Heart right ventricle (tissue), 16 donors: ENCODE measurements at regions not wholly inside any gene's neighbourhood (a gene's known extent, or its start where the extent isn't known, plus 50 kb on each side); places are given as distances from the start of the nearest gene placed in this dataset.

Experiments used
- ATAC-seq, 8 donors: fragments of 200-7000 bp; cut with Tn5 transposase; one replicate each; pipeline ENCODE4 v1.9.1; 2020; ENCODE audit warnings: mild to moderate bottlenecking in 8 of 8, moderate library complexity in 8 of 8, moderate number of reproducible peaks in 1 of 8
- DNase-seq, 2 donors: peaks; one replicate each; pipeline ENCODE4 v3.0.0-alpha.2; 2020
- H3K27ac ChIP-seq, 10 donors: fragments of 200-600 bp; sonication (generic) in 2 of 10; one replicate each; pipeline versions ENCODE4 v1.5.0 to v1.8.0; 2020 to 2022; ENCODE audit warnings: mild to moderate bottlenecking in 3 of 10
- H3K27me3 ChIP-seq, 7 donors: fragments of 200-600 bp; one replicate each; pipeline ENCODE4 v1.8.0; 2021 to 2022; ENCODE audit warnings: mild to moderate bottlenecking in 2 of 7
- H3K36me3 ChIP-seq, 9 donors: fragments of 200-600 bp; sonication (generic) in 1 of 9; one replicate each; pipeline versions ENCODE4 v1.5.0 to v1.8.0; 2020 to 2022; ENCODE audit warnings: mild to moderate bottlenecking in 2 of 9
- H3K4me1 ChIP-seq, 9 donors: fragments of 200-600 bp; sonication (generic) in 1 of 9; one replicate each; pipeline versions ENCODE4 v1.5.0 to v1.8.0; 2020 to 2022; ENCODE audit warnings: mild to moderate bottlenecking in 4 of 9
- H3K4me3 ChIP-seq, 10 donors: fragments of 200-600 bp; sonication (generic) in 2 of 10; one replicate each; pipeline versions ENCODE4 v1.5.0 to v1.8.0; 2020 to 2022; ENCODE audit warnings: mild to moderate bottlenecking in 7 of 10, moderate library complexity in 2 of 10
- H3K9me3 ChIP-seq, 11 donors: fragments of 200-600 bp in 10 of 11; sonication (generic) in 2 of 11; one replicate each; pipeline versions ENCODE4 v1.5.0 to v1.8.0; 2013 to 2022; ENCODE audit warnings: mild to moderate bottlenecking in 2 of 11, control low read depth in 1 of 11, moderate library complexity in 1 of 11
- CTCF ChIP-seq, 9 donors: fragments of 200-600 bp; sonication (generic) in 2 of 9; IDR thresholded peaks; one replicate each; pipeline versions ENCODE4 v1.5.0 to v1.8.0; 2021 to 2022; ENCODE audit warnings: antibody characterized with exemption in 9 of 9, mild to moderate bottlenecking in 5 of 9, moderate library complexity in 1 of 9
- WGBS, 2 donors: extraction: QIAGEN DNeasy Blood & Tissue Kit; methylation state at CpG; one replicate each; pipeline ENCODE4 v1.1.7; 2013; ENCODE audit warnings: inconsistent platforms in 1 of 2; 5-methylcytosine and 5-hydroxymethylcytosine counted together
- intact Hi-C, 10 donors: fragments of 100-400 bp; cut with DNase I; formaldehyde crosslinking; loops; one replicate each; pipeline versions ENCODE4 v1.11.1 to v1.14.2; 2022
- donor health status: Arrhythmogenic right ventricular cardiomyopathy.
- donor health status: ischemic (EF 13 %, LVEDD 7.1; RV severe dilation, severe dysfunction).
- donor health status: healthy with polysubstance abuse.
- donor health status: DM: no; HTN: yes; CAD: no.
- donor health status: DM: no; HTN: no; CAD: no.
- donor health status: ischemic (EF 25% LVEDD 6.9; RV normal size, moderate dysfunction).
- donor health status: ischemic (EF 25% LVEDD 5.7; RV mildly dilated, moderate dysfunction).
- donor health status: healthy.
- donor health status: DM: yes; HTN: yes; CAD: no.
- donor health status: Ischemic cardiomyopathy.
- donor health status: ischemic (EF 35%, LVEDD 5.7; RV mildly dilated, moderate dysfunction).
- donor health status: nonischemic (EF 11% LVEDD 7.7; RV severe dilation, severe dysfunction).
- donor health status: DM: yes; HTN: yes; CAD: no.
- donor health status: PGD.
- donor health status: ischemic (EF 29% LVEDD 5.4; RV normal size, mild dysfunction).
- donor health status: nonischemic (EF 23%, LVEDD 6.1; RV moderate dilation, normal function).

GRCh38 chr13:73179650-73180274 is 121.0 kb downstream of the KLF5 start:
- no peak for DNase-seq
- WGBS, 2 donors = 91 to 92% methylated on average over 6 of the region's 6 CpGs

GRCh38 chr13:73177916-73178565 is 119.2 kb downstream of the KLF5 start:
- Histone ChIP-seq H3K9me3 (no peaks in the 10 kb centered on the region), H3K27me3 (no peaks in the 10 kb centered on the region), H3K27ac (no peak overlapping the region), H3K36me3 (no peaks in the 10 kb centered on the region), H3K4me1 (no peaks in the 10 kb centered on the region), H3K4me3 (no peak overlapping the region)
- DNase-seq (no peak), ATAC-seq (no peak)
- 81 to 82% methylated on average over 3 of the region's 3 CpGs for WGBS, 2 donors
- intact Hi-C loops = no loop called here
- no peak for TF ChIP-seq CTCF (IDR thresholded peaks at IDR 0.05)

More at GRCh38 chr13:73179650-73180274, 121.0 kb downstream of the KLF5 start:
- Histone ChIP-seq H3K4me3 (no peak overlapping the region), H3K27me3 (no peaks in the 10 kb centered on the region), H3K4me1 (no peaks in the 10 kb centered on the region), H3K9me3 (no peaks in the 10 kb centered on the region), H3K36me3 (no peaks in the 10 kb centered on the region), H3K27ac (no peak overlapping the region)
- intact Hi-C loops = no loop called here
- ATAC-seq = no peak
- TF ChIP-seq CTCF (IDR thresholded peaks at IDR 0.05) = no peak

GRCh38 chr13:73177017-73177416 is 118.2 kb downstream of the KLF5 start:
- no peak for DNase-seq
- no peaks in the 10 kb centered on the region for H3K27me3 ChIP-seq
- intact Hi-C loops = no loop called here
- no peak overlapping the region for H3K27ac ChIP-seq
- no peak for ATAC-seq
- H3K4me1 ChIP-seq = peaks cover 0 to 4% (median 0%) of the 10 kb centered on the region in 9 donors
- no peaks in the 10 kb centered on the region for H3K36me3 ChIP-seq
- no peak for TF ChIP-seq CTCF (IDR thresholded peaks at IDR 0.05)
- WGBS, 2 donors = 72 to 82% methylated on average over 1 of the region's 1 CpG
- H3K9me3 ChIP-seq = no peaks in the 10 kb centered on the region
- H3K4me3 ChIP-seq = no peak overlapping the region

GRCh38 chr13:73174521-73175010 is 115.8 kb downstream of the KLF5 start:
- no peaks in the 10 kb centered on the region for H3K27me3 ChIP-seq
- intact Hi-C loops = no loop called here
- H3K9me3 ChIP-seq = no peaks in the 10 kb centered on the region
- H3K36me3 ChIP-seq = no peaks in the 10 kb centered on the region
- no peak for ATAC-seq
- peaks cover 0 to 4% (median 0%) of the 10 kb centered on the region in 9 donors for H3K4me1 ChIP-seq
- no peak for TF ChIP-seq CTCF (IDR thresholded peaks at IDR 0.05)
- DNase-seq = no peak
- H3K27ac ChIP-seq = no peak overlapping the region
- no peak overlapping the region for H3K4me3 ChIP-seq
